ENCODE measurements at regions not wholly inside any gene's neighbourhood (a gene's known extent, or its start where the extent isn't known, plus 50 kb on each side); places are given as distances from the start of the nearest gene placed in this dataset.

DNA sequence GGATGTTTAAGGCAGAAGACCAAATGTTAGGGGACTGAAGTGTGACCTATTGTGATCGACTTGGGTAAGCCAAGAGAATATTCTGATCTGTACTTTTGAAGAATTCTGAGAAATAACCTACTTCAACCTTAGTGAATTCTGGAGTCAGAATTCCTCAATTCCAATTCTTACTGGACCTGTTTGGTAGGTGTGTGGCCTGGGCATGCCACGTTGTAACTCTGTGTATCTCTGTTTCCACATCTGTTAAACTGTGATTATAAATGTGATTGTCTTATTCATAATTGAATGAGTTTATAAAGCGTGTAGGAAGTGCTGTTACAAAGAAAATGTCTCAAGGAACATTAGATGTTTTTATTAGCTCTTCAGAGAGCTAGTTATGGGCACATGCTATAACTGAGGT lies 64.5 kb downstream of the TUSC1 start:
- no peak overlapping the region for H3K9ac ChIP-seq (ENCODE audit: insufficient read depth in 1 of 2, low read length in 2 of 2)
- H3K4me3 ChIP-seq, result no peak overlapping the region
- H3K9me3 ChIP-seq (ENCODE audit: control insufficient read depth in 4 of 4, insufficient read depth in 3 of 4, low read length in 3 of 4), result no peaks in the 10 kb centered on the region
- DNase-seq, result no peak
- no peak overlapping the region for H3K27ac ChIP-seq (ENCODE audit: low read depth in 1 of 2, low read length in 1 of 2)
- H3K27me3 ChIP-seq (ENCODE audit: control insufficient read depth in 3 of 3, insufficient read depth in 3 of 3, low read length in 2 of 3), result no peaks in the 10 kb centered on the region
- 66 to 76% methylated on average over 3 of the region's 3 CpGs for WGBS, 2 donors
- no peaks in the 10 kb centered on the region for H3K36me3 ChIP-seq (ENCODE audit: control insufficient read depth in 4 of 4, insufficient read depth in 4 of 4, low read length in 4 of 4)
- no peaks in the 10 kb centered on the region for H3K4me1 ChIP-seq (ENCODE audit: control insufficient read depth in 5 of 5, insufficient read depth in 5 of 5, low read length in 5 of 5)
- no peak for ATAC-seq (ENCODE audit: insufficient read depth, low FRiP score)
- TF ChIP-seq, protein P1, sequence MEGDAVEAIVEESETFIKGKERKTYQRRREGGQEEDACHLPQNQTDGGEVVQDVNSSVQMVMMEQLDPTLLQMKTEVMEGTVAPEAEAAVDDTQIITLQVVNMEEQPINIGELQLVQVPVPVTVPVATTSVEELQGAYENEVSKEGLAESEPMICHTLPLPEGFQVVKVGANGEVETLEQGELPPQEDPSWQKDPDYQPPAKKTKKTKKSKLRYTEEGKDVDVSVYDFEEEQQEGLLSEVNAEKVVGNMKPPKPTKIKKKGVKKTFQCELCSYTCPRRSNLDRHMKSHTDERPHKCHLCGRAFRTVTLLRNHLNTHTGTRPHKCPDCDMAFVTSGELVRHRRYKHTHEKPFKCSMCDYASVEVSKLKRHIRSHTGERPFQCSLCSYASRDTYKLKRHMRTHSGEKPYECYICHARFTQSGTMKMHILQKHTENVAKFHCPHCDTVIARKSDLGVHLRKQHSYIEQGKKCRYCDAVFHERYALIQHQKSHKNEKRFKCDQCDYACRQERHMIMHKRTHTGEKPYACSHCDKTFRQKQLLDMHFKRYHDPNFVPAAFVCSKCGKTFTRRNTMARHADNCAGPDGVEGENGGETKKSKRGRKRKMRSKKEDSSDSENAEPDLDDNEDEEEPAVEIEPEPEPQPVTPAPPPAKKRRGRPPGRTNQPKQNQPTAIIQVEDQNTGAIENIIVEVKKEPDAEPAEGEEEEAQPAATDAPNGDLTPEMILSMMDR (IDR thresholded peaks at IDR 0.05; ENCODE audit: control extremely low read depth, extremely low read depth), result no peak

DNA sequence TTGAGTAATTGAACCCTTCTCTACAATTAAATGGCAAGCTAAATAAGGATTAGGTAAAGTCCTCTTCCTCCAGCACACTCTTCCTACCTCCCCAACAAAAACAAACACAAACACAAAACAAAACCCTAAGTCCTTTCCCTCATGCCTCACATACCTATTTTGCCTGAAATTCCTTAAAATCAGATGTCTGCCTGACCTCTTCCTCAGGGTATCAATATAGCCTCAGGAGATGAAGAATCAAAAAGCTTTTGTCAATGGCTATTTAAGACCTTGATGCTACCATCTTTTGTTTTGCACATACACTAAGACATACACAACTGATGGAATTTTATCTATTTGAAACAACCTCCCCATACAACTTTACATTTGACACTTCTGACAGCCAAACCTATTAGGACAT lies 75.1 kb downstream of the TUSC1 start:
- TF ChIP-seq, protein P1 (IDR thresholded peaks at IDR 0.05; ENCODE audit: control extremely low read depth, extremely low read depth), result no peak
- H3K36me3 ChIP-seq (ENCODE audit: control insufficient read depth in 4 of 4, insufficient read depth in 4 of 4, low read length in 4 of 4), result no peaks in the 10 kb centered on the region
- no peak overlapping the region for H3K4me3 ChIP-seq
- DNase-seq (no peak), ATAC-seq (ENCODE audit: insufficient read depth, low FRiP score) (no peak)
- no peaks in the 10 kb centered on the region for H3K4me1 ChIP-seq (ENCODE audit: control insufficient read depth in 5 of 5, insufficient read depth in 5 of 5, low read length in 5 of 5)
- H3K27me3 ChIP-seq (ENCODE audit: control insufficient read depth in 3 of 3, insufficient read depth in 3 of 3, low read length in 2 of 3), result no peaks in the 10 kb centered on the region
- no peak overlapping the region for H3K27ac ChIP-seq (ENCODE audit: low read depth in 1 of 2, low read length in 1 of 2)
- H3K9me3 ChIP-seq (ENCODE audit: control insufficient read depth in 4 of 4, insufficient read depth in 3 of 4, low read length in 3 of 4), result no peaks in the 10 kb centered on the region
- H3K9ac ChIP-seq (ENCODE audit: insufficient read depth in 1 of 2, low read length in 2 of 2), result no peak overlapping the region

DNA sequence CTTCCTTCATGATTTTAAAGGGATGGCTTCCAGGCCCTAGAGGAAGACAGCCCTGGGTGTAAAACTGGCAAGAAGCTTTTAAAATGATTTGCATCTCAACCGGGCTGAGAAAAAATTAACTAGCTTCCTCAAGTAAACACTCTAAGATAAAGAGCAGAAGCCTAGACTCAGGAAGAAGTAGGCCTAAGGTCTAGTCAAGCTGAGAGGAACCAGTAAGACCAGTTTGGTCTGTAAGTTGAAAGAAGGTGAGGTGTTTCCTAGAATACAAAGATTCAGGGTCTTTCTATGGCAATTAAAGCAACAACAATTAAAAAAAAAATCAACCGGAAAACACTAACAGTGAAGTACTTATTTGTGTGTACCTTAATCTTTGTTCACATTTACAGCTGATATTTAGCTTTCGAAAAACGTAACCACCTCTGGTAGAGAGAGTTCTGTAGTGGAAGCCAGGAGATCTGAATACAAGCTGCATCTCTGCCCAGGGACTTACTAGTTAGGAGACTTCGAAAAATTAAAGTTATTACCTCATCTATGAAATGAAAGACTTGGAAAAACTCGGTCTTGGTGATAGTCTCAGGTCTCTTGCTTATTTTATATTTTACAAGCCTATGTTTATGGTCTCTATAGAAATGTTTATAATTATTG lies 75.7 kb downstream of the TUSC1 start:
- TF ChIP-seq, protein P1 (IDR thresholded peaks at IDR 0.05; ENCODE audit: control extremely low read depth, extremely low read depth), result no peak
- Histone ChIP-seq H3K27ac (ENCODE audit: low read depth in 1 of 2, low read length in 1 of 2) (no peak overlapping the region), H3K9me3 (ENCODE audit: control insufficient read depth in 4 of 4, insufficient read depth in 3 of 4, low read length in 3 of 4) (no peaks in the 10 kb centered on the region), H3K4me1 (ENCODE audit: control insufficient read depth in 5 of 5, insufficient read depth in 5 of 5, low read length in 5 of 5) (no peaks in the 10 kb centered on the region), H3K36me3 (ENCODE audit: control insufficient read depth in 4 of 4, insufficient read depth in 4 of 4, low read length in 4 of 4) (no peaks in the 10 kb centered on the region), H3K4me3 (no peak overlapping the region), H3K9ac (ENCODE audit: insufficient read depth in 1 of 2, low read length in 2 of 2) (no peak overlapping the region), H3K27me3 (ENCODE audit: control insufficient read depth in 3 of 3, insufficient read depth in 3 of 3, low read length in 2 of 3) (no peaks in the 10 kb centered on the region)
- peak in 2 of 3 donors; percentile 43 to 70 for DNase-seq
- ATAC-seq (ENCODE audit: insufficient read depth, low FRiP score), result peak; percentile 53
- 62 to 67% methylated on average over 6 of the region's 6 CpGs for WGBS, 2 donors

DNA sequence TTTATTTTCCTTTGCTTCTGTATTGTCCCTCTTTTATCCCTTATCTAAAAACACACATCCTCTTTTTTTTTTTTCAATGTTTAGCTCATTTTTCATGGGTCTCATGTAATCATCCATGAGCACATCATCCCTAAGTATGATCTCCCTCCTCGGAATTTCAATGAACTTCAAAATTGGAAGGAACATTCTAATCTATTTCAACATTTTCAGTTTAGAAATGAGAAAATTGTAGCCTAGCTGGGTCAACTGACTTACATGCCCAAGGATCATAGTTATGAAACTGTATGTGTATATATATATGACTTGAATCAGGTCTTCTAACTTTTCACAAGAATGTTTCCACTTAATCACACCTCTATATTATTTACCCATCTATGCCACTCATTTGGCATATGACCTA lies 77.7 kb downstream of the TUSC1 start:
- no peak overlapping the region for H3K4me3 ChIP-seq
- no peaks in the 10 kb centered on the region for H3K27me3 ChIP-seq (ENCODE audit: control insufficient read depth in 3 of 3, insufficient read depth in 3 of 3, low read length in 2 of 3)
- H3K27ac ChIP-seq (ENCODE audit: low read depth in 1 of 2, low read length in 1 of 2), result no peak overlapping the region
- DNase-seq, result no peak
- no peak for ATAC-seq (ENCODE audit: insufficient read depth, low FRiP score)
- 65 to 83% methylated on average over 1 of the region's 1 CpG for WGBS, 2 donors
- no peaks in the 10 kb centered on the region for H3K36me3 ChIP-seq (ENCODE audit: control insufficient read depth in 4 of 4, insufficient read depth in 4 of 4, low read length in 4 of 4)
- no peaks in the 10 kb centered on the region for H3K4me1 ChIP-seq (ENCODE audit: control insufficient read depth in 5 of 5, insufficient read depth in 5 of 5, low read length in 5 of 5)
- H3K9me3 ChIP-seq (ENCODE audit: control insufficient read depth in 4 of 4, insufficient read depth in 3 of 4, low read length in 3 of 4), result no peaks in the 10 kb centered on the region
- no peak overlapping the region for H3K9ac ChIP-seq (ENCODE audit: insufficient read depth in 1 of 2, low read length in 2 of 2)
- TF ChIP-seq, protein P1 (IDR thresholded peaks at IDR 0.05; ENCODE audit: control extremely low read depth, extremely low read depth), result no peak

Measured in lung (tissue), 11 donors.